ENCODE measurements at regions not wholly inside any gene's neighbourhood (a gene's known extent, or its start where the extent isn't known, plus 50 kb on each side); places are given as distances from the start of the nearest gene placed in this dataset.
"Not testable (repeated sequence)": the region's sequence is repeated elsewhere in the genome, so short reads cannot be mapped to it uniquely, and the experiment has no call there.

DNA sequence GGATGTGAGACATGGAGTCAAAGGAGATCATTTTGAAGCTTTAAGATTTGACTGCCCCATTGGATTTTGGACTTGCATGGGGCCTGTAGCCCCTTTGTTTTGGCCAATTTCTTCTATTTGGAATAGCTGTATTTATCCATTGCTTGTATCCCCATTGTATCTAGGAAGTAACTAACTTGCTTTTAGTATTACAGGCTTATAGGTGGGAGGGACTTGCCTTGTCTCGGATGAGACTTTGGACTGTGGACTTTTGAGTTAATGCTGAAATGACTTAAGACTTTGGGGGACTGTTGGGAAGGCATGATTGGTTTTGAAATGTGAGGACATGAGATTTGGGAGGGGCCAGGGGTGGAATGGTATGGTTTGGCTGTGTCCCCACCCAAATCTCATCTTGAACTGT is 105.2 kb downstream of the FOXD2 start:
- BruUV-seq (replicated peaks); H4K20me1 ChIP-seq (ENCODE audit: insufficient read depth); DNase-seq; H3F3A ChIP-seq (ENCODE audit: insufficient read depth, low read depth); H2AFZ ChIP-seq; H3K4me3 ChIP-seq; POLR2A ChIA-PET (ENCODE audit: unreplicated experiment); H3K4me2 ChIP-seq; H3K27ac ChIP-seq; H3K27me3 ChIP-seq (ENCODE audit: insufficient read depth, low read depth); CTCF ChIA-PET; H3K9me3 ChIP-seq (ENCODE audit: insufficient read depth, low read depth); H3K36me3 ChIP-seq (ENCODE audit: low read depth); H3K79me2 ChIP-seq (ENCODE audit: low read depth); intact Hi-C loops (cut with micrococcal nuclease; ENCODE audit: unreplicated experiment); H3K9me2 ChIP-seq (ENCODE audit: insufficient read depth): not testable (repeated sequence)
- peaks cover 20% of the 10 kb centered on the region for H3K4me1 ChIP-seq (replicated peaks; ENCODE audit: insufficient read depth)

DNA sequence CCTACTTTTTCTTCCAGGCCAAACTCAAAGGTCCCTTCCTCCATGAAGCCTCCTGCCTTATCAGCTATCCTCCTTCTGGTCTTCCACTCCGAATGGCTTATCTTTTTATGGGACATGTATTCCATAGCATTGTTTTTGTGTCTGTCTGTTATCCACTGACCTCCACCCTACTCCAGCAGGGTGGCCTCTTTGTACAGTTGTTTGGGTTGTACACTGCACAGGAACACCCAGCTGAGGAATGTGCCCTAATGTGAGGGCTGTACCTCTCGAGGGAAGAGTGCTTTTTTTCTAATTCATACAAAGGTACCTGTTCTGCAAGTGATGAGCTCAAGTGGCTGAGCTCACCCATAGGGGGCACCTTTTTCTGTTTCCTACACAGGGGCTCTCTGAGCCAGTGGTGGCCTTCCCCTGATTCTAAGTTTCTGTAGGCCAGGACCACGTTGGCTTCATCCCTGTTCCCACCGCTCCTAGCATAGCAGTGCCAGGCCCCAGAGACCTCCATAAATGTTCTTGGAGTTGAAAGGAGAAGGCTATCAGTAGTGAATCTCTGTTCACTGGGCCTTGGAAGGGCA is 108.2 kb downstream of the FOXD2 start:
- Histone ChIP-seq H3K4me2 (peak overlapping the region; percentile 25; the same call in 1 of the 2 replicates), H3K4me3 (no peak overlapping the region), H3K79me2 (ENCODE audit: low read depth) (no peaks in the 10 kb centered on the region), H3K27me3 (ENCODE audit: insufficient read depth, low read depth) (no peaks in the 10 kb centered on the region), H2AFZ (no peak overlapping the region), H3K4me1 (replicated peaks; ENCODE audit: insufficient read depth) (peaks cover 31% of the 10 kb centered on the region), H3F3A (ENCODE audit: insufficient read depth, low read depth) (no peaks in the 10 kb centered on the region), H4K20me1 (ENCODE audit: insufficient read depth) (no peaks in the 10 kb centered on the region), H3K9me3 (ENCODE audit: insufficient read depth, low read depth) (no peaks in the 10 kb centered on the region; the same call in 1 of the 2 replicates), H3K27ac (no peak overlapping the region), H3K9me2 (ENCODE audit: insufficient read depth) (no peaks in the 10 kb centered on the region), H3K36me3 (ENCODE audit: low read depth) (no peaks in the 10 kb centered on the region)
- intact Hi-C loops (cut with micrococcal nuclease; ENCODE audit: unreplicated experiment) = no loop called here
- ChIA-PET POLR2A (ENCODE audit: unreplicated experiment) (no interaction called here), CTCF (no interaction called here)
- TF ChIP-seq, protein P1, sequence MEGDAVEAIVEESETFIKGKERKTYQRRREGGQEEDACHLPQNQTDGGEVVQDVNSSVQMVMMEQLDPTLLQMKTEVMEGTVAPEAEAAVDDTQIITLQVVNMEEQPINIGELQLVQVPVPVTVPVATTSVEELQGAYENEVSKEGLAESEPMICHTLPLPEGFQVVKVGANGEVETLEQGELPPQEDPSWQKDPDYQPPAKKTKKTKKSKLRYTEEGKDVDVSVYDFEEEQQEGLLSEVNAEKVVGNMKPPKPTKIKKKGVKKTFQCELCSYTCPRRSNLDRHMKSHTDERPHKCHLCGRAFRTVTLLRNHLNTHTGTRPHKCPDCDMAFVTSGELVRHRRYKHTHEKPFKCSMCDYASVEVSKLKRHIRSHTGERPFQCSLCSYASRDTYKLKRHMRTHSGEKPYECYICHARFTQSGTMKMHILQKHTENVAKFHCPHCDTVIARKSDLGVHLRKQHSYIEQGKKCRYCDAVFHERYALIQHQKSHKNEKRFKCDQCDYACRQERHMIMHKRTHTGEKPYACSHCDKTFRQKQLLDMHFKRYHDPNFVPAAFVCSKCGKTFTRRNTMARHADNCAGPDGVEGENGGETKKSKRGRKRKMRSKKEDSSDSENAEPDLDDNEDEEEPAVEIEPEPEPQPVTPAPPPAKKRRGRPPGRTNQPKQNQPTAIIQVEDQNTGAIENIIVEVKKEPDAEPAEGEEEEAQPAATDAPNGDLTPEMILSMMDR (conservative IDR thresholded peaks at IDR 0.05) = no peak; the same call in 1 of the 2 replicates
- TF ChIP-seq EZH2 (IDR thresholded peaks at IDR 0.05; ENCODE audit: low read depth) = no peak
- DNase-seq = no peak
- no TSS peak for BruUV-seq (replicated peaks)

DNA sequence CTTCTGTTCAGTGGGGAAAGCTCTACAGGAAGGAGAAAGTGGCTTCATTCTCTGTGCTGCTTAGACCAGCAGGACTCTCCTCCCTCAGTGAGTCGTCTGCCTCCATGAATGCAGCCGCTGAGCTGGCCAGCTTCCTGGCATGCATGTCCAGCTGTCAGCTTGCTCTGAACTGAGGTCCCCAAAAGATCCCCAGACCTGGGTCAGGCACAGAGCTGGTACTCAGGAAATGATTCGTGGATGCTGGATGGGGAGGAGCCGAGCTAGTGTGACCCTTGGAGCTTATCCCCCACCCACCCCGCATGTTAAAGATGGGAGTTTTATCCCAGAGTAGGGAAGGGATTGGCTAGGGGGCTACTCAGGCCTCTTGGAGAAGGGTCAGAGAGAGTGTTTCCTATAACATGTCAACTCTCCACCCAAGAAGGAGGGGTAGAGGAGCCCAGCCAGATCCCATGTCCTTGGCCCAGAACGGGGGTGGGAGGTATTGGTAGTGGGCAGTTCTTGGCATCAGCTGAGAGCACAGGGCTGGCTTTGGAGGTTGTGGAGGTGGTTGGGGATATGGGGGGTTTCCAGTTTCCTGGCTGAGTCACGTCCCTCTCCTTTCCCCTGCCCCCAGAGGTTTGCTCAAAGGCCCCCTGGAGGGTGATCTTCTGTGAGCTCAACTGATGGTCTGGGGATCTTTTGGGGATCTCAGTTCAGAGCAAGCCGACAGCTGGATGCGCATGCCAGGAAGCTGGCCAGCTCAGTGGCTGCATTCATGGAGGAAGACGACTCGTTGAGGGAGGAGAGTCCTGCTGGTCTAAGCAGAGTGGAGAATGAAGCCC is 110.1 kb downstream of the FOXD2 start:
- Histone ChIP-seq H3K79me2 (ENCODE audit: low read depth) (no peaks in the 10 kb centered on the region), H3K4me1 (replicated peaks; ENCODE audit: insufficient read depth) (peaks cover 31% of the 10 kb centered on the region), H3K4me2 (no peak overlapping the region), H3K9me2 (ENCODE audit: insufficient read depth) (no peaks in the 10 kb centered on the region), H4K20me1 (ENCODE audit: insufficient read depth) (no peaks in the 10 kb centered on the region), H3K27ac (no peak overlapping the region), H3K27me3 (ENCODE audit: insufficient read depth, low read depth) (no peaks in the 10 kb centered on the region), H3F3A (ENCODE audit: insufficient read depth, low read depth) (no peaks in the 10 kb centered on the region), H3K9me3 (ENCODE audit: insufficient read depth, low read depth) (no peaks in the 10 kb centered on the region), H3K4me3 (no peak overlapping the region), H3K36me3 (ENCODE audit: low read depth) (no peaks in the 10 kb centered on the region), H2AFZ (no peak overlapping the region)
- no TSS peak for BruUV-seq (replicated peaks)
- intact Hi-C loops (cut with micrococcal nuclease; ENCODE audit: unreplicated experiment) = no loop called here
- TF ChIP-seq EZH2 (IDR thresholded peaks at IDR 0.05; ENCODE audit: low read depth) = no peak
- TF ChIP-seq, protein P1 (conservative IDR thresholded peaks at IDR 0.05) = no peak
- no peak for DNase-seq
- CTCF ChIA-PET = no interaction called here
- POLR2A ChIA-PET (ENCODE audit: unreplicated experiment) = no interaction called here
